NCI-H1092 treated with DMSO at 0.1 percent for 48 hours (cell line): ENCODE measurements at regions not wholly inside any gene's neighbourhood (a gene's known extent, or its start where the extent isn't known, plus 50 kb on each side); places are given as distances from the start of the nearest gene placed in this dataset.
"Not testable (repeated sequence)": the region's sequence is repeated elsewhere in the genome, so short reads cannot be mapped to it uniquely, and the experiment has no call there.

Source experiments
- DNase-seq: peaks from one replicate; lab custom pipeline; 2025; lab: John Stamatoyannopoulos, UW

DNA sequence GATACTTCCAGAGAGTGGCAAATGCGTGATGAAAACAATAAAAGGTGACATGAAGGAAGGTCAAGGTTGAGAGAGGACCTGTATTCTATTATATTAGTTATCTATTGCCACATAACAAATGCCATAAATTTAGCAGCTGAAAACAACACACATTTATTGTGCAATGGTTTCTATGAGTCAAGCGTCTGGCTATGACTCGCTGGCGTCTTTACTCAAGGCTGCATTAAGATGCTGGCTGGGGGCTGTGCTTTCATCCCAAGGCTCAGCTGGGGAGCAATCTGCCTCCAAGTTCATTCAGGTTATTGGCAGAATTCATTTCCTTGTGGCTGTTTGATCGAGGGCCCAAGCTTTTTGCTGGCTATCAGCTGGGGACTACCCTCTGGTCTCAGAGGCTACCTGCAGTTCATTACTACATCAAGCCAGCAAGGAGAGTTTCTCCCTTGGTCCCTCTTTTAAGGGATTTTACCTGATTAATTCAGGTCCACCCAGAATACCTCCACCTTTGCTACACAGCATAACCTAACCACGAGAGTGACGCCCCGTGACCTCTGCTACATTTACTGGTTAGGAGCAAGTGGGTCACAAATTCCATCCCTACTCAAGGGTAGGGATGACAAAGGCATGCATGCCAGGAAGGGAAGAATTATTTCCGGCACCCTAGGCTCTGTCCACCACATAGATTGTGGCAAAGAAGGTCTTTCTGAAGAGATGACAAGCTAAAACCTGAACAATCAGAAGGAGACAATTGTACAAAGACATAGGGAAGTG, 549.1 kb downstream of the MN1 start:
- DNase-seq, result no peak

GRCh38 chr22:27253108-27253902, 548.3 kb downstream of the MN1 start:
- DNase-seq, result no peak

DNA sequence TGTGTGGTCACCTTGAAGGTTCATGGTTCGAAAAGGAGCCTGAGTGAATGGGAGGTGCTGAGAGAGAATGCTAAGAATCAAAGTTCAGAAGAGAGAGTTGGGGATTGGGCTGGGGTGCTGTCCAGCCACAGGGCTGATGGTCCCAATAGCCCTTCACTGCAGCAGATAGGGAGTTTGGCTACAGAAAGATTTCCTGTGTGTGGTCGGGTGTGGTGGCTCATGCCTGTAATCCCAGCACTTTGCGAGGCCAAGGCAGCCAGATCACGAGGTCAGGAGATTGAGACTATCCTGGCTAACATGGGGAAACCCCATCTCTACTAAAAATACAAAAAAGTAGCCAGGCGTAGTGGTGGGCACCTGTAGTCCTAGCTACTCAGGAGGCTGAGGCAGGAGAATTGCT, 547.5 kb downstream of the MN1 start:
- not testable (repeated sequence) for DNase-seq

DNA sequence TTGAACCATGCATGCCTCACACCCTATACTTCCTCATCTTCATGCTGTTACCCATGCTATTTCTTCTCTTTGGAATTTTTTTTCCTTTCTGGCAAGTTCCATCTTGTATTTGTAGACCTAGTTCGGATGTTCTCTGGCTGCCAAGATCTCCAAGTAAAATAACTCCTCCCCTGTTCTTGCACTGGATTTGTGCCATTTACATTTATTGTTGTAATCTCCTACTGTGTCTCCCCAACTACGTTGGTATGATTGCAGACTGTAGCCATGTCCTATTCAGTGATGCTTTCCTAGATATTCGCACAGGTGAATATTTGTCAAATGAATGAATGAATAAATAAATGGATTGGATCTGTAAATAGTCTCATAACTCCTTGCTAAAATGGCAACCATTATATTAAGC, 546.0 kb downstream of the MN1 start:
- no peak for DNase-seq

DNA sequence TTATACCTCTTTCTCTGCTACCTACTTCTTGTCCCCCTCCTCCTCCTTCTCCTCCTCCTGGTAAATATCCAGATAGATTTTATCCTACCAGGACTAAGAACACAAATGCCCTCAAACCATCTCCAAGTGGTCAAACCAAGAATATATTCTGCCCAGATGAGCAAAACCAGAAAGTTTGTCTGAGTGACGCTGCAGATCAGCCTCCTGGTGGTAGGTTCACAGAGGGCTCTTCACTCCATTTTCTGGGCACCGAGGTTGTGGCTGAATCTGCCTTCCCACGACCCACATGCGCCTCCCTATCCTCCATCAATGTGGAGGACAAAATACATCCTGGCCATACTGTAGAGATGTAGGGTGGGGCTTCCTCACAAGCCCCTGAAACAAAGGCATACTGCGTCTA, 543.6 kb downstream of the MN1 start:
- DNase-seq, result no peak

DNA sequence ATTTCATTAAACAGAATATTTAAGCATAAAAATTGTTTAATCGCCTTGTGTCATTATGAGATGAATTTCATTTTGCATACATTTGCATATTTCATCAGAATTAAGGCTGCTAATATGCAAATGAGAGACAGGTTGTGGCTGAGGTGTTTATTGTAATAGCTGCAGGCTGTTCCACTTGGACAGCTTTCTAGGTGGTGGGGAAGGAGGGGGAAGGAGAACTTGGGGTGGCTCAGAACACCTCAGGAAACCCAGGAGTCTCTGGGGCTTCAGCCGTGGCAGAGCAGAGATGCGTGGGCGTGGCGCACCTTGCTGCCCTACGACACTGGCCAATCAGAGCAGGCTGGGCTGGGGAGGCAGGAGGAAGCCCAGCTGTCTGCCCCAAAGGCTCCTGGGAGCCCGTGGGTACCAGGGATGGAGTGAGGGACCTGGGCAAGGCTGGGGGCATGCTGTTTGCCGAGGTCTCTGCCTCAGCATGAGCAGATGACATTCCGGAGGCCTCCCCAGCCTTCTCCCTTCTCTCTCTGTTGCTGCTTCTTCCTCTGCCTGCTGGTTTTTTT, 542.9 kb downstream of the MN1 start:
- DNase-seq, result no peak

DNA sequence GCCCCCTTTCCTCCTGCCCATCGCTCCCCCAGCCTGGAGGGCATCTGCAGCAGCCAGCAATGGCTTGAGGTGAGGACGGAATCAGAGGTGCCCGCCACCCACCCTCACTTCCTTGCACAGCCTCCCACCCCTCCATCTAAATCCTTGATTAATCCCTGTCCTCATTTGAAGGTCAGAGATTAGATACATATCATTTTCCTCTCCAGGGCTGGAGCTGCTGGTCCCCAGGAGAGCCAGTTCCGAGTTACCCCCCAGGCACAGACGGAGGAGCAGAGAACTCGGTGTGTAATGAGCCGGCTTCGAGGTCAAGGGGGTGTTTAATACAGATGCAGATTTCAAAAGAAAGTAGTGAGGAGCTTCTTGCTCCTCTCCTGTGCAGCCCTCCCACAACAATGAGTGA, 542.1 kb downstream of the MN1 start:
- no peak for DNase-seq

DNA sequence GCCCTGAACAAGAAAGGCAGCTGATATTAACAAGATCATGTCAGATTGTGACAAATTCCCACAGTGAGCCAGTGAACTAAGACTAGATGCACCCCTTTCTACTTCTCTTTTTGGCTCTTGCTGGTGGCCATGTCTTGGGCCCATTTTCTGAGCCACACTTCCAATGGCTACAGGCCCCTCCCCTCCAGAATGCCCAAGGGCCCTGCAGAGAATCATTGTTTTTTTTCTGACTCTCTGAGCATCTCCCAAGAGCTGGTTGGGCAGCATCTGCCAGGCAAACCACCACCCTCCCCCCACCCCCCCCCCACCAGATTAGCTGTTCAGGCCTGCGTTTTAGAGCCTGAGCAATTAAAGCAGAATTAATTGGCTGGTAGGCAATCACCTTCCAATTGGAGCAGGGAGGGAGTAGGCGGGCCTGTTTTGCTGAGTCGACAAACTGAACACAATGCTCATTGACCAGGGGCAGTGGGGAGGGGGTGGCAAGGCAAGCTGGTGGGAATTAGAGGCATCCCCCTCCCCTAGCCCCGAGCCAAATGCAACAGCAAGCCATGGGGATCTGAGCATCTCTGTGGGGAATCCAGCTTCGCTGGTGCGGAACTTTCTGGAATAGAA, 541.4 kb downstream of the MN1 start:
- DNase-seq, result no peak

- DNase-seq, result no peak
Measured at GRCh38 chr22:27262361-27262760, 539.2 kb downstream of the MN1 start.

DNA sequence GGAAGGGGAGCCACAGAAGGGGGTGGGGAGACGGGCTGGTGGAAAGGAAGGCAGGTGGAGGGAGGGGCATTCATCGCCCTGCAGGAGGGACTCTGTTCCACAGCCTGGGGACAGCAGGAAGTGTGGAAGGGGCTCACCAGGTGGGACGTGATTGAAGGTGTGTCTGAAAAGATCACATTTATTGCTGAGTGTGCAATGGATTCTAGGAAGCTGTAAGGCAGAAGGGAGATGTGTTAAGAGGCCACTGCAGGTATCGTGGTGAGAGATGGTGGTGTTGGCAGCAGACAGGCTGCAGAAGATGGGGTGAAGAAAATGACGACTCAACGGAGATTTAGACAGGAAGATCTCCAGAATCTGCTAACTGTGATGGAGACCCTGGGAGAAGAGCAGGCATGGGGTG, 537.4 kb downstream of the MN1 start:
- DNase-seq, result no peak

- no peak for DNase-seq
Measured at GRCh38 chr22:27267145-27267544, 534.4 kb downstream of the MN1 start.

GRCh38 chr22:27269751-27270543, 531.6 kb downstream of the MN1 start:
- no peak for DNase-seq

- no peak for DNase-seq
Measured at GRCh38 chr22:27270818-27271510, 530.6 kb downstream of the MN1 start.

DNA sequence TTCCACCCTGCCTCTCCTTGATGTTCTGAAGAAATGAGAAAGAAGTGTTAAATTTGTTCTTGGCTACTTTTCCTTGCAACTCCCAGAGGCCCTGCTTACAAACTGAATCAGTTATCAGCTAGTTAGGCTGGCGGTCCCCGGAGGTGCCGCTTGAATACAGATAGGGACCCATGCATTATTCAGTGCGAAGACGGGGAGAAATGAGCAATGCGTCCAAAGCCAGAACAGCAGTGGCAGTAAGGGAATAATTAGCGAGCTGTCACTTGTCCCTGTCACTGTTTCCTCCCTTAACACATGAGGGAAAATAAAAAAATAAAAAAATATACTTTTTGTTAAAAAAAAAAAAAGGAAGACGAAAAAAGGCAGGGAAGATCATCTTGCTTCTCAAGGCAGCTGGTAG, 528.1 kb downstream of the MN1 start:
- DNase-seq, result no peak

- DNase-seq, result no peak
Measured at GRCh38 chr22:27273853-27274252, 527.7 kb downstream of the MN1 start.

- no peak for DNase-seq
Measured at GRCh38 chr22:27274770-27275449, 526.6 kb downstream of the MN1 start.

- no peak for DNase-seq
Measured at GRCh38 chr22:27278946-27279345, 522.6 kb downstream of the MN1 start.

DNA sequence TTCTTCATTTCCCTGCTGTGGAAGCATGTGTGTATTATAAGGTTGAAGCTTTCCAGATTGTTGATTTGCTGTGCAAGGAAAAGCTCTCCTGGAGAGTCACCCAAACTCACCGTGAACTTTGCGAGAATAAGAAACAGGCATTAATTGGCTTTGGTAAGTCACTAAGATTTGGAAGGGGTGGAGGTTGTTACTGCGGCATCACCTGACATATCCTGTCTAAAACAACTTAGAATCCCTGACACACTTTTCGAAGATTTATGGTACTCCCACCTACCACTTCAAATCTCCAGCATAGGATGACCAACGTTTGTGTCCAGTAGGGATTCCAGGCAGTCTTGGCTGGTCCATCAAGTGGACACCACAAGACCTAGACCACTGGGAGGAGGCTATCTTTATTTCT, 518.3 kb downstream of the MN1 start:
- no peak for DNase-seq

- no peak for DNase-seq
Measured at GRCh38 chr22:27283714-27284113, 517.8 kb downstream of the MN1 start.

GRCh38 chr22:27284324-27284723, 517.2 kb downstream of the MN1 start:
- DNase-seq, result no peak

GRCh38 chr22:27286711-27287110, 514.8 kb downstream of the MN1 start:
- DNase-seq, result no peak
